OCI-LY1 (cell line): ENCODE measurements at regions not wholly inside any gene's neighbourhood (a gene's known extent, or its start where the extent isn't known, plus 50 kb on each side); places are given as distances from the start of the nearest gene placed in this dataset.

Experiments used
- EZH2 ChIP-seq: fragments of 200-600 bp; sonication (generic), shearing (Covaris generic); IDR thresholded peaks from 2 replicates; pipeline ENCODE4 v1.8.0; 2017; ENCODE audit warnings: borderline replicate concordance, mixed run types, mild to moderate bottlenecking, antibody characterized with exemption, low read length, moderate library complexity, mixed read lengths
- TF ChIP-seq, protein P1 (sequence below): fragments of 200-600 bp; sonication (generic), shearing (Covaris generic); IDR thresholded peaks from 2 replicates; pipeline ENCODE4 v1.5.1; 2017; ENCODE audit warnings: mild to moderate bottlenecking, antibody characterized with exemption, low read length, moderate library complexity, mixed read lengths

DNA sequence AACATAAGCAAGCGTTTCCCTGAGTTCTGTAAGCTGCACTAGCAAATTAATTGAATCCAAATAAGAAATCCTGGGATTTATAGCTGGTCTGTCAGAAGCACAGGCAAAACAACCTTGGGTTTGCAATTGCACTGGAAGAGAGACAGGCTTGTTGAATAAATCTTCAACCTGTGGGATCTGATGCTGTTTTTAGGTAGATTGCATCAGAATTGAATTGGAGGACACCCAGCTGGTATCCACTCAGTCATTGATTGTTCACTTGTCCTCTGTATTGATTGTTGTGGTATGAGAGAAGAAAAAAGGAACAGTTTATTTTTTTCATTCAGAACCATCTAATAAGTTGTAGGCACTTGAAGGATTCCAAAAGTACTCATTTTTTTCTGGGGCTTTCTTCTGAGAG lies 497.4 kb downstream of the SIPA1L2 start:
- TF ChIP-seq, protein P1, sequence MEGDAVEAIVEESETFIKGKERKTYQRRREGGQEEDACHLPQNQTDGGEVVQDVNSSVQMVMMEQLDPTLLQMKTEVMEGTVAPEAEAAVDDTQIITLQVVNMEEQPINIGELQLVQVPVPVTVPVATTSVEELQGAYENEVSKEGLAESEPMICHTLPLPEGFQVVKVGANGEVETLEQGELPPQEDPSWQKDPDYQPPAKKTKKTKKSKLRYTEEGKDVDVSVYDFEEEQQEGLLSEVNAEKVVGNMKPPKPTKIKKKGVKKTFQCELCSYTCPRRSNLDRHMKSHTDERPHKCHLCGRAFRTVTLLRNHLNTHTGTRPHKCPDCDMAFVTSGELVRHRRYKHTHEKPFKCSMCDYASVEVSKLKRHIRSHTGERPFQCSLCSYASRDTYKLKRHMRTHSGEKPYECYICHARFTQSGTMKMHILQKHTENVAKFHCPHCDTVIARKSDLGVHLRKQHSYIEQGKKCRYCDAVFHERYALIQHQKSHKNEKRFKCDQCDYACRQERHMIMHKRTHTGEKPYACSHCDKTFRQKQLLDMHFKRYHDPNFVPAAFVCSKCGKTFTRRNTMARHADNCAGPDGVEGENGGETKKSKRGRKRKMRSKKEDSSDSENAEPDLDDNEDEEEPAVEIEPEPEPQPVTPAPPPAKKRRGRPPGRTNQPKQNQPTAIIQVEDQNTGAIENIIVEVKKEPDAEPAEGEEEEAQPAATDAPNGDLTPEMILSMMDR, result no peak
- TF ChIP-seq EZH2, result no peak
